Osteocyte (in vitro differentiated cells): ENCODE measurements at regions not wholly inside any gene's neighbourhood (a gene's known extent, or its start where the extent isn't known, plus 50 kb on each side); places are given as distances from the start of the nearest gene placed in this dataset.
A peak's percentile ranks its signal among the peaks of the same experiment; 100 is the strongest.
"Not testable (repeated sequence)": the region's sequence is repeated elsewhere in the genome, so short reads cannot be mapped to it uniquely, and the experiment has no call there.

ENCODE experiments used
- DNase-seq: peaks from one replicate; pipeline ENCODE4 v3.0.0; 2021; ENCODE audit warnings: mixed read lengths; ENCODE audit not compliant: unreplicated experiment; ENCODE audit errors: extremely low spot score
- H3K27ac Mint-ChIP-seq: one replicate; pipeline ENCODE4 v1.8.0; 2021; ENCODE audit warnings: mild to moderate bottlenecking, mixed read lengths; ENCODE audit not compliant: unreplicated experiment
- H3K27me3 Mint-ChIP-seq: one replicate; pipeline ENCODE4 v1.8.0; 2021; ENCODE audit warnings: mixed read lengths; ENCODE audit not compliant: unreplicated experiment
- H3K36me3 Mint-ChIP-seq: one replicate; pipeline ENCODE4 v1.8.0; 2021; ENCODE audit warnings: mixed read lengths; ENCODE audit not compliant: unreplicated experiment
- H3K4me1 Mint-ChIP-seq: one replicate; pipeline ENCODE4 v1.8.0; 2021; ENCODE audit warnings: mixed read lengths; ENCODE audit not compliant: unreplicated experiment
- H3K4me3 Mint-ChIP-seq: one replicate; pipeline ENCODE4 v1.8.0; 2021; ENCODE audit warnings: mild to moderate bottlenecking, moderate library complexity, mixed read lengths; ENCODE audit not compliant: unreplicated experiment
- H3K9me3 Mint-ChIP-seq: one replicate; pipeline ENCODE4 v1.8.0; 2021; ENCODE audit warnings: mixed read lengths; ENCODE audit not compliant: unreplicated experiment
- CTCF ChIP-seq: fragments of 200-600 bp; sonication (generic); IDR thresholded peaks from 2 replicates; pipeline ENCODE4 v1.5.0; 2021; ENCODE audit warnings: antibody characterized with exemption, mild to moderate bottlenecking, moderate library complexity

- no peak for TF ChIP-seq CTCF
- peaks cover 8% of the 10 kb centered on the region for H3K27me3 Mint-ChIP-seq
- H3K4me3 Mint-ChIP-seq: no peak overlapping the region
- DNase-seq: no peak
- H3K27ac Mint-ChIP-seq: no peak overlapping the region
- H3K9me3 Mint-ChIP-seq: no peaks in the 10 kb centered on the region
- no peaks in the 10 kb centered on the region for H3K36me3 Mint-ChIP-seq
- peaks cover 6% of the 10 kb centered on the region for H3K4me1 Mint-ChIP-seq
Measured at GRCh38 chr7:96800824-96801223, 91.2 kb upstream of the SEM1 start.

GRCh38 chr7:96819111-96819700 is 109.6 kb upstream of the SEM1 start:
- H3K27ac Mint-ChIP-seq: peak overlapping the region; percentile 37
- no peak overlapping the region for H3K4me3 Mint-ChIP-seq
- no peaks in the 10 kb centered on the region for H3K36me3 Mint-ChIP-seq
- TF ChIP-seq CTCF: no peak
- H3K27me3 Mint-ChIP-seq: no peaks in the 10 kb centered on the region
- peaks cover 27% of the 10 kb centered on the region for H3K4me1 Mint-ChIP-seq
- peaks cover 2% of the 10 kb centered on the region for H3K9me3 Mint-ChIP-seq
- no peak for DNase-seq

GRCh38 chr7:96821131-96821530 is 111.5 kb upstream of the SEM1 start:
- not testable (repeated sequence) for H3K27me3 Mint-ChIP-seq, DNase-seq, H3K4me3 Mint-ChIP-seq, H3K27ac Mint-ChIP-seq, H3K9me3 Mint-ChIP-seq, H3K36me3 Mint-ChIP-seq
- H3K4me1 Mint-ChIP-seq: peaks cover 27% of the 10 kb centered on the region

- Mint-ChIP-seq H3K27ac (no peak overlapping the region), H3K4me1 (peaks cover 27% of the 10 kb centered on the region), H3K36me3 (no peaks in the 10 kb centered on the region), H3K9me3 (no peaks in the 10 kb centered on the region), H3K4me3 (no peak overlapping the region), H3K27me3 (no peaks in the 10 kb centered on the region)
- DNase-seq: no peak
- no peak for TF ChIP-seq CTCF
Measured at GRCh38 chr7:96822824-96823223, 113.2 kb upstream of the SEM1 start.

GRCh38 chr7:96823274-96823673 is 113.6 kb upstream of the SEM1 start:
- H3K9me3 Mint-ChIP-seq: no peaks in the 10 kb centered on the region
- H3K4me3 Mint-ChIP-seq: no peak overlapping the region
- peak overlapping the region; percentile 52 for H3K27ac Mint-ChIP-seq
- H3K27me3 Mint-ChIP-seq: no peaks in the 10 kb centered on the region
- no peak for DNase-seq
- TF ChIP-seq CTCF: no peak
- H3K36me3 Mint-ChIP-seq: no peaks in the 10 kb centered on the region
- peaks cover 27% of the 10 kb centered on the region for H3K4me1 Mint-ChIP-seq

GRCh38 chr7:96824686-96825085 is 115.0 kb upstream of the SEM1 start:
- no peak overlapping the region for H3K27ac Mint-ChIP-seq
- DNase-seq: no peak
- no peaks in the 10 kb centered on the region for H3K27me3 Mint-ChIP-seq
- no peaks in the 10 kb centered on the region for H3K9me3 Mint-ChIP-seq
- no peaks in the 10 kb centered on the region for H3K36me3 Mint-ChIP-seq
- TF ChIP-seq CTCF: no peak
- H3K4me3 Mint-ChIP-seq: no peak overlapping the region
- peaks cover 15% of the 10 kb centered on the region for H3K4me1 Mint-ChIP-seq
